Hepatocyte (in vitro differentiated cells): ENCODE measurements at regions not wholly inside any gene's neighbourhood (a gene's known extent, or its start where the extent isn't known, plus 50 kb on each side); places are given as distances from the start of the nearest gene placed in this dataset.

Experiments used
- EZH2phosphoT487 ChIP-seq: fragments of 200-600 bp; sonication (generic); IDR thresholded peaks from one replicate; pipeline ENCODE4 v1.6.1; 2018; ENCODE audit warnings: antibody characterized with exemption, mild to moderate bottlenecking, low read depth, moderate library complexity; ENCODE audit not compliant: unreplicated experiment, severe bottlenecking
- TF ChIP-seq, protein P1 (sequence below): fragments of 200-600 bp; sonication (generic); IDR thresholded peaks from 2 replicates; pipeline ENCODE4 v1.5.1; 2016; ENCODE audit warnings: antibody characterized with exemption, mild to moderate bottlenecking; ENCODE audit not compliant: poor library complexity

DNA sequence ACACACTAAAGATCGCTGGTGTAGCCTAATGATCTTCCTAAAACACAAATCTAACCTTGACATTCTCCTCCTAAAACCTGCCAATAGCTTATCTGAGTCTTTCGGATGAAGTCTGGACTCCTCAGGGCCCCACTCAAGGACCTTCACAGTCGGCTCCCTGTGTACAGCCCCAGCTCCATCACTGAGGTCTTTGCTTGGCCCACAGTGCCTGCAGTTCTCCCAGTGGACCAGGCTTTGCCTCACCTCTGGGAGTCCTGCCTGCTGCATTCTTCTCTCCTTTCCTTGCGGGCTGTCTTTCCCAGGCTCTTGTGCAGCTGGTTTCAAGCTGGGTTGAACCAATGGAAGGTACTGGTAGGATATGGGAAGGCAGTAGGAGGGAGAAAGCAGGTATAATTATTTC is 122.6 kb upstream of the FERMT1 start:
- TF ChIP-seq, protein P1, sequence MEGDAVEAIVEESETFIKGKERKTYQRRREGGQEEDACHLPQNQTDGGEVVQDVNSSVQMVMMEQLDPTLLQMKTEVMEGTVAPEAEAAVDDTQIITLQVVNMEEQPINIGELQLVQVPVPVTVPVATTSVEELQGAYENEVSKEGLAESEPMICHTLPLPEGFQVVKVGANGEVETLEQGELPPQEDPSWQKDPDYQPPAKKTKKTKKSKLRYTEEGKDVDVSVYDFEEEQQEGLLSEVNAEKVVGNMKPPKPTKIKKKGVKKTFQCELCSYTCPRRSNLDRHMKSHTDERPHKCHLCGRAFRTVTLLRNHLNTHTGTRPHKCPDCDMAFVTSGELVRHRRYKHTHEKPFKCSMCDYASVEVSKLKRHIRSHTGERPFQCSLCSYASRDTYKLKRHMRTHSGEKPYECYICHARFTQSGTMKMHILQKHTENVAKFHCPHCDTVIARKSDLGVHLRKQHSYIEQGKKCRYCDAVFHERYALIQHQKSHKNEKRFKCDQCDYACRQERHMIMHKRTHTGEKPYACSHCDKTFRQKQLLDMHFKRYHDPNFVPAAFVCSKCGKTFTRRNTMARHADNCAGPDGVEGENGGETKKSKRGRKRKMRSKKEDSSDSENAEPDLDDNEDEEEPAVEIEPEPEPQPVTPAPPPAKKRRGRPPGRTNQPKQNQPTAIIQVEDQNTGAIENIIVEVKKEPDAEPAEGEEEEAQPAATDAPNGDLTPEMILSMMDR, result no peak
- TF ChIP-seq EZH2phosphoT487, result no peak
